Gastrocnemius medialis (tissue), 4 donors: ENCODE measurements at regions not wholly inside any gene's neighbourhood (a gene's known extent, or its start where the extent isn't known, plus 50 kb on each side); places are given as distances from the start of the nearest gene placed in this dataset.

Source experiments
- CTCF ChIP-seq, 5 experiments: fragments of 450-650 bp in 3 of 5; fragments of 200-600 bp in 2 of 5; sonication (generic) in 2 of 5; IDR thresholded peaks in 4 of 5; conservative IDR thresholded peaks in 1 of 5; 1 replicate in 4 of 5; 2 replicates in 1 of 5; pipeline ENCODE4 v1.5.1; 2016 to 2019; ENCODE audit warnings: antibody characterized with exemption in 5 of 5, mild to moderate bottlenecking in 3 of 5, moderate library complexity in 3 of 5
- POLR2A ChIP-seq, 2 donors: fragments of 450-650 bp; IDR thresholded peaks; one replicate each; pipeline ENCODE4 v1.6.1; 2017; ENCODE audit warnings: antibody characterized with exemption in 2 of 2, mild to moderate bottlenecking in 2 of 2, moderate library complexity in 2 of 2

DNA sequence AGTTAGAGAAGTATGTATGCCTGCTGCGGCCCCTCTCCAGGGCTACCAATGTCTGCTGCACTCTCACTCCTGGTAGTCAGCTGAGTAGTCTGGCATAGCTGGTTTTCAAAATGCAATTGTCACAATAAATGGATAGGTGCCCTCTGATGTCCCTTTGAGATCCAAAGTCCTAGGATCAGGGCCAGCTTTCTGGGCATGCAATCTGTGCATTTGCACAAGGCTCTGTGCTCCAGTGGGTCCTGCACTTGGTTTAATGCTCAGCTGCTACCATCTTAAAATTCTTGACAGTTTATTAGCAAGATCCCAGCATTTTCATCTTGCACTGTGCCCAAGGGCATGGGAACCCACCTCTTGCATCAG is 233.8 kb downstream of the LTN1 start:
- TF ChIP-seq CTCF (IDR thresholded peaks at IDR 0.05 in 4 of 5, conservative IDR thresholded peaks at IDR 0.05 in 1 of 5) (no peak), POLR2A (IDR thresholded peaks at IDR 0.05) (no peak)
